Kidney (tissue), 13 donors: ENCODE measurements at regions not wholly inside any gene's neighbourhood (a gene's known extent, or its start where the extent isn't known, plus 50 kb on each side); places are given as distances from the start of the nearest gene placed in this dataset.

ENCODE experiments used
- DNase-seq, 5 donors: peaks; one replicate each; pipeline ENCODE4 v3.0.0-alpha.2; 2013 to 2020
- FAIRE-seq: peaks from 2 replicates; lab custom pipeline; 2012; peaks lifted over from hg19 to GRCh38; lab: Jason Lieb, UNC
- H3K27ac ChIP-seq, 2 donors: one replicate each; pipeline ENCODE4 v1.7.0; 2013; ENCODE audit warnings: low read depth in 2 of 2, low read length in 2 of 2, inconsistent platforms in 1 of 2
- H3K27me3 ChIP-seq: one replicate; pipeline ENCODE4 v1.7.1; 2013; ENCODE audit warnings: low read length, inconsistent platforms; ENCODE audit not compliant: control insufficient read depth, insufficient read depth
- H3K36me3 ChIP-seq, 3 donors: one replicate each; pipeline versions ENCODE4 v1.7.0 to v1.7.1; 2013; ENCODE audit warnings: low read length in 3 of 3, control low read depth in 1 of 3, inconsistent platforms in 1 of 3; ENCODE audit not compliant: insufficient read depth in 3 of 3, control insufficient read depth in 2 of 3
- H3K4me1 ChIP-seq, 3 donors: one replicate each; pipeline versions ENCODE4 v1.7.0 to v1.7.1; 2013; ENCODE audit warnings: low read length in 3 of 3, inconsistent platforms in 1 of 3, low read depth in 1 of 3; ENCODE audit not compliant: control insufficient read depth in 2 of 3, insufficient read depth in 2 of 3
- H3K4me3 ChIP-seq, 3 donors: one replicate each; pipeline versions ENCODE4 v1.7.0 to v1.8.1; 2013; ENCODE audit warnings: low read length in 3 of 3, control low read depth in 1 of 3, inconsistent platforms in 1 of 3
- H3K9ac ChIP-seq, 3 donors: one replicate each; pipeline versions ENCODE4 v1.7.0 to v1.7.1; 2013; ENCODE audit warnings: low read length in 3 of 3, control low read depth in 1 of 3, inconsistent platforms in 1 of 3
- H3K9me3 ChIP-seq, 3 donors: one replicate each; pipeline versions ENCODE4 v1.7.0 to v1.7.1; 2013; ENCODE audit warnings: low read length in 3 of 3, control low read depth in 1 of 3, inconsistent platforms in 1 of 3; ENCODE audit not compliant: control insufficient read depth in 2 of 3, insufficient read depth in 1 of 3
- CTCF ChIP-seq: IDR thresholded peaks from 3 replicates; pipeline ENCODE4 v1.5.1; 2012; ENCODE audit warnings: mild to moderate bottlenecking, moderate library complexity, borderline replicate concordance; ENCODE audit not compliant: insufficient read depth; ENCODE audit errors: extremely low read depth
- intact Hi-C: fragments of 100-400 bp; cut with DNase I; formaldehyde crosslinking; loops from one replicate; pipeline ENCODE4 v1.11.1; 2022
- donor health status: control.
- donor health status: control.
- donor health status: control.
- donor health status: control.
- donor health status: control.
- donor health status: DM: yes; HTN: yes; CAD: no.
- donor health status: Normal renal cell carcinoma (clear cell type).

- no peaks in the 10 kb centered on the region for H3K36me3 ChIP-seq
- TF ChIP-seq CTCF = no peak
- H3K4me1 ChIP-seq = no peaks in the 10 kb centered on the region
- intact Hi-C loops = no loop called here
- FAIRE-seq (peak; percentile 15), DNase-seq (no peak)
- no peak overlapping the region for H3K9ac ChIP-seq
- no peak overlapping the region for H3K4me3 ChIP-seq
- no peaks in the 10 kb centered on the region for H3K9me3 ChIP-seq
- H3K27ac ChIP-seq = no peak overlapping the region
- H3K27me3 ChIP-seq = no peaks in the 10 kb centered on the region
Observed at GRCh38 chr3:101942356-101942755, 93.0 kb downstream of the NFKBIZ start.

- DNase-seq = no peak
- no peaks in the 10 kb centered on the region for H3K4me1 ChIP-seq
- no peaks in the 10 kb centered on the region for H3K27me3 ChIP-seq
- no peak overlapping the region for H3K4me3 ChIP-seq
- no peak for TF ChIP-seq CTCF
- no peak overlapping the region for H3K27ac ChIP-seq
- H3K9me3 ChIP-seq = no peaks in the 10 kb centered on the region
- no peak overlapping the region for H3K9ac ChIP-seq
- intact Hi-C loops = no loop called here
- FAIRE-seq = no peak
- H3K36me3 ChIP-seq = no peaks in the 10 kb centered on the region
Observed at GRCh38 chr3:101943029-101943428, 93.7 kb downstream of the NFKBIZ start.

- H3K27me3 ChIP-seq = no peaks in the 10 kb centered on the region
- intact Hi-C loops = no loop called here
- FAIRE-seq (no peak), DNase-seq (no peak)
- no peak overlapping the region for H3K27ac ChIP-seq
- no peaks in the 10 kb centered on the region for H3K36me3 ChIP-seq
- TF ChIP-seq CTCF = no peak
- H3K4me3 ChIP-seq = no peak overlapping the region
- no peak overlapping the region for H3K9ac ChIP-seq
- no peaks in the 10 kb centered on the region for H3K9me3 ChIP-seq
- no peaks in the 10 kb centered on the region for H3K4me1 ChIP-seq
Observed at GRCh38 chr3:101944308-101944707, 95.0 kb downstream of the NFKBIZ start.

- no peaks in the 10 kb centered on the region for H3K27me3 ChIP-seq
- no peaks in the 10 kb centered on the region for H3K36me3 ChIP-seq
- H3K9me3 ChIP-seq = no peaks in the 10 kb centered on the region
- intact Hi-C loops = no loop called here
- no peak overlapping the region for H3K27ac ChIP-seq
- DNase-seq (no peak), FAIRE-seq (no peak)
- no peak for TF ChIP-seq CTCF
- no peaks in the 10 kb centered on the region for H3K4me1 ChIP-seq
- no peak overlapping the region for H3K4me3 ChIP-seq
- no peak overlapping the region for H3K9ac ChIP-seq
Observed at GRCh38 chr3:101945980-101946379, 96.7 kb downstream of the NFKBIZ start.
